Liver (tissue), 3 donors: ENCODE measurements at regions not wholly inside any gene's neighbourhood (a gene's known extent, or its start where the extent isn't known, plus 50 kb on each side); places are given as distances from the start of the nearest gene placed in this dataset.

Source experiments
- HNF4G ChIP-seq: IDR thresholded peaks from 2 replicates; pipeline ENCODE4 v1.6.1; 2016; ENCODE audit warnings: antibody characterized with exemption
- TF ChIP-seq, protein P1 (sequence below): fragments of 150-350 bp; IDR thresholded peaks from 2 replicates; pipeline ENCODE4 v1.5.1; 2017; ENCODE audit warnings: improper control_type of control experiment, low read depth, low read length; ENCODE audit not compliant: missing input control
- donor health status: healthy.
- donor health status: healthy.

DNA sequence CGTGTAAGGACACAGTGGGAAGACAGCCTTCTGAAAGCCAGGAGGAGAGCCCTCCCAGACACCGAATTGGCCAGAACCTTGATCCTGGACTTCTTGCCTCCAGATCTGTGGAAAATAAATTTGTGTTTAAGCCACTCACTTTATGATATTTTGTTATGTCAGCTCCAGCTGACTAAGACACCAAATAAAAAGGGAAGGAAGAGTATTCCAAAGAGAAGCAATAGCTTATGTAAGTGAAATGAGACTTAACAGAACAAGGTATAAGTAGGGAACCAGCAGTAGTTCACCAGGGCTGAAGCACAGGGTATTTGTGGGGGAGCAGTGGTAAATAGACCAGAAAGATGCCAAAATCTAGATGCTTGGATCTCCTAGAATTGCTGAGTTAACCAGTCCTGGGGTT, 94.2 kb upstream of the WLS start:
- TF ChIP-seq, protein P1, sequence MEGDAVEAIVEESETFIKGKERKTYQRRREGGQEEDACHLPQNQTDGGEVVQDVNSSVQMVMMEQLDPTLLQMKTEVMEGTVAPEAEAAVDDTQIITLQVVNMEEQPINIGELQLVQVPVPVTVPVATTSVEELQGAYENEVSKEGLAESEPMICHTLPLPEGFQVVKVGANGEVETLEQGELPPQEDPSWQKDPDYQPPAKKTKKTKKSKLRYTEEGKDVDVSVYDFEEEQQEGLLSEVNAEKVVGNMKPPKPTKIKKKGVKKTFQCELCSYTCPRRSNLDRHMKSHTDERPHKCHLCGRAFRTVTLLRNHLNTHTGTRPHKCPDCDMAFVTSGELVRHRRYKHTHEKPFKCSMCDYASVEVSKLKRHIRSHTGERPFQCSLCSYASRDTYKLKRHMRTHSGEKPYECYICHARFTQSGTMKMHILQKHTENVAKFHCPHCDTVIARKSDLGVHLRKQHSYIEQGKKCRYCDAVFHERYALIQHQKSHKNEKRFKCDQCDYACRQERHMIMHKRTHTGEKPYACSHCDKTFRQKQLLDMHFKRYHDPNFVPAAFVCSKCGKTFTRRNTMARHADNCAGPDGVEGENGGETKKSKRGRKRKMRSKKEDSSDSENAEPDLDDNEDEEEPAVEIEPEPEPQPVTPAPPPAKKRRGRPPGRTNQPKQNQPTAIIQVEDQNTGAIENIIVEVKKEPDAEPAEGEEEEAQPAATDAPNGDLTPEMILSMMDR: no peak
- no peak for TF ChIP-seq HNF4G
